ENCODE measurements at regions not wholly inside any gene's neighbourhood (a gene's known extent, or its start where the extent isn't known, plus 50 kb on each side); places are given as distances from the start of the nearest gene placed in this dataset.

DNA sequence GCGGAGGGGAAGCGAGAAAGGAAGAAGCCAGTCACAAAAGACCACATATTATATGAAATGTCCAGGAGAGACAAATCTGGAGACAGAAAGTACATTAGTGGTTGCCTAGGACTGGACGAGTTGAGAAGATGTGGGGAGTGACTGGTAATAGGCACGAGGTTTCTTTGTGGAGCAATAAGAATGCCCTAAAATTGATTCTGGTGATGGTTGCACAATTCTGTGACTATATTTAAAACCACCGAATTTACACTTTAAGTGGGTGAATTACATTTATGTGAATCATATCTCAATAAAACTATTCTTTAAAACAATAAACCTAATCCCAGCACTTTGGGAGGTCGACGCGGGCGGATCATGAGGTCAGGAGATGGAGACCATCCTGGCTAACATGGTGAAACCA, 63.1 kb downstream of the ZNF281 start:
- TF ChIP-seq EZH2 (IDR thresholded peaks at IDR 0.05; ENCODE audit: insufficient read depth, poor library complexity, severe bottlenecking) (no peak), EZH2phosphoT487 (IDR thresholded peaks at IDR 0.05; ENCODE audit: insufficient read depth, low read depth) (no peak)
- Histone ChIP-seq H2AFZ (no peak overlapping the region), H3K4me3 (no peak overlapping the region), H3K27ac (peak overlapping the region; percentile 72), H3K9me2 (ENCODE audit: insufficient read depth) (no peaks in the 10 kb centered on the region), H3K27me3 (replicated peaks; ENCODE audit: insufficient read depth) (no peaks in the 10 kb centered on the region), H3K9ac (0 out of 2 replicates have a peak overlapping the region, but pooled peaks have one; percentile 31), H3K9me3 (ENCODE audit: low read depth) (no peaks in the 10 kb centered on the region), H3K4me1 (ENCODE audit: insufficient read depth) (peaks cover 36% of the 10 kb centered on the region), H3K4me2 (ENCODE audit: unreplicated experiment) (no peak overlapping the region), H3K79me2 (ENCODE audit: insufficient read depth) (no peaks in the 10 kb centered on the region), H3K36me3 (ENCODE audit: low read depth) (no peaks in the 10 kb centered on the region), H3F3A (ENCODE audit: insufficient read depth) (peaks cover 43% of the 10 kb centered on the region), H4K20me1 (ENCODE audit: insufficient read depth) (no peaks in the 10 kb centered on the region)
- in situ Hi-C loops (cut with MboI): no loop called here
- DNase-seq: peak; percentile 80
- 47 to 58% methylated on average over 7 to 9 of the region's 9 CpGs for WGBS, 2 experiments (ENCODE audit: low coverage in 1 of 2, low lambda C conversion rate in 2 of 2, missing lambda C conversion rate in 2 of 2)

GRCh38 chr1:200345520-200345919, 64.3 kb downstream of the ZNF281 start:
- H3K36me3 ChIP-seq (ENCODE audit: low read depth): no peaks in the 10 kb centered on the region
- no peak overlapping the region for H3K27ac ChIP-seq
- H3K4me2 ChIP-seq (ENCODE audit: unreplicated experiment): no peak overlapping the region
- no peaks in the 10 kb centered on the region for H3K9me2 ChIP-seq (ENCODE audit: insufficient read depth)
- in situ Hi-C loops (cut with MboI): no loop called here
- H2AFZ ChIP-seq: no peak overlapping the region
- no peaks in the 10 kb centered on the region for H3K9me3 ChIP-seq (ENCODE audit: low read depth)
- no peaks in the 10 kb centered on the region for H4K20me1 ChIP-seq (ENCODE audit: insufficient read depth)
- TF ChIP-seq EZH2 (IDR thresholded peaks at IDR 0.05; ENCODE audit: insufficient read depth, poor library complexity, severe bottlenecking): no peak
- TF ChIP-seq EZH2phosphoT487 (IDR thresholded peaks at IDR 0.05; ENCODE audit: insufficient read depth, low read depth): no peak
- no peak overlapping the region for H3K9ac ChIP-seq
- peaks cover 28% of the 10 kb centered on the region for H3K4me1 ChIP-seq (ENCODE audit: insufficient read depth)
- no peak for DNase-seq
- H3K27me3 ChIP-seq (replicated peaks; ENCODE audit: insufficient read depth): no peaks in the 10 kb centered on the region
- WGBS, 2 experiments (ENCODE audit: low coverage in 1 of 2, low lambda C conversion rate in 2 of 2, missing lambda C conversion rate in 2 of 2): 88 to 91% methylated on average over 4 of the region's 4 CpGs
- peaks cover 31% of the 10 kb centered on the region for H3F3A ChIP-seq (ENCODE audit: insufficient read depth)
- no peak overlapping the region for H3K4me3 ChIP-seq
- no peaks in the 10 kb centered on the region for H3K79me2 ChIP-seq (ENCODE audit: insufficient read depth)

GRCh38 chr1:200343874-200344273, 66.0 kb downstream of the ZNF281 start:
- Histone ChIP-seq H3K9me2 (ENCODE audit: insufficient read depth) (no peaks in the 10 kb centered on the region), H3K27me3 (replicated peaks; ENCODE audit: insufficient read depth) (no peaks in the 10 kb centered on the region), H3K27ac (peak overlapping the region; percentile 62; the same call in 1 of the 2 replicates), H3K4me1 (ENCODE audit: insufficient read depth) (peaks cover 28% of the 10 kb centered on the region), H3K9me3 (ENCODE audit: low read depth) (no peaks in the 10 kb centered on the region), H4K20me1 (ENCODE audit: insufficient read depth) (no peaks in the 10 kb centered on the region), H3K4me2 (ENCODE audit: unreplicated experiment) (no peak overlapping the region), H3K36me3 (ENCODE audit: low read depth) (no peaks in the 10 kb centered on the region), H3K4me3 (no peak overlapping the region), H3F3A (ENCODE audit: insufficient read depth) (peaks cover 31% of the 10 kb centered on the region), H3K79me2 (ENCODE audit: insufficient read depth) (no peaks in the 10 kb centered on the region), H2AFZ (no peak overlapping the region), H3K9ac (no peak overlapping the region)
- 94 to 96% methylated on average over 2 of the region's 2 CpGs for WGBS, 2 experiments (ENCODE audit: low coverage in 1 of 2, low lambda C conversion rate in 2 of 2, missing lambda C conversion rate in 2 of 2)
- DNase-seq: no peak
- TF ChIP-seq EZH2 (IDR thresholded peaks at IDR 0.05; ENCODE audit: insufficient read depth, poor library complexity, severe bottlenecking) (no peak), EZH2phosphoT487 (IDR thresholded peaks at IDR 0.05; ENCODE audit: insufficient read depth, low read depth) (no peak)
- in situ Hi-C loops (cut with MboI): no loop called here

- H3K36me3 ChIP-seq (ENCODE audit: low read depth): no peaks in the 10 kb centered on the region
Observed at GRCh38 chr1:200342511-200343311, 67.1 kb downstream of the ZNF281 start.

More at GRCh38 chr1:200342511-200343311, 67.1 kb downstream of the ZNF281 start:
- Histone ChIP-seq H3K4me3 (no peak overlapping the region), H3K27me3 (replicated peaks; ENCODE audit: insufficient read depth) (no peaks in the 10 kb centered on the region), H3K9me3 (ENCODE audit: low read depth) (no peaks in the 10 kb centered on the region), H3K4me2 (ENCODE audit: unreplicated experiment) (peak overlapping the region; percentile 33), H3F3A (ENCODE audit: insufficient read depth) (peaks cover 42% of the 10 kb centered on the region), H4K20me1 (ENCODE audit: insufficient read depth) (no peaks in the 10 kb centered on the region), H3K9me2 (ENCODE audit: insufficient read depth) (no peaks in the 10 kb centered on the region), H3K27ac (peak overlapping the region; percentile 62), H3K4me1 (ENCODE audit: insufficient read depth) (peaks cover 29% of the 10 kb centered on the region), H2AFZ (no peak overlapping the region), H3K79me2 (ENCODE audit: insufficient read depth) (no peaks in the 10 kb centered on the region), H3K9ac (no peak overlapping the region)
- in situ Hi-C loops (cut with MboI): no loop called here
- DNase-seq: peak; percentile 79
- TF ChIP-seq EZH2phosphoT487 (IDR thresholded peaks at IDR 0.05; ENCODE audit: insufficient read depth, low read depth): peak; percentile 90
- no peak for TF ChIP-seq EZH2 (IDR thresholded peaks at IDR 0.05; ENCODE audit: insufficient read depth, poor library complexity, severe bottlenecking)
- 11 to 17% methylated on average over 5 of the region's 5 CpGs for WGBS, 2 experiments (ENCODE audit: low coverage in 1 of 2, low lambda C conversion rate in 2 of 2, missing lambda C conversion rate in 2 of 2)
